ENCODE measurements at regions not wholly inside any gene's neighbourhood (a gene's known extent, or its start where the extent isn't known, plus 50 kb on each side); places are given as distances from the start of the nearest gene placed in this dataset.
"Not testable (repeated sequence)": the region's sequence is repeated elsewhere in the genome, so short reads cannot be mapped to it uniquely, and the experiment has no call there.

DNA sequence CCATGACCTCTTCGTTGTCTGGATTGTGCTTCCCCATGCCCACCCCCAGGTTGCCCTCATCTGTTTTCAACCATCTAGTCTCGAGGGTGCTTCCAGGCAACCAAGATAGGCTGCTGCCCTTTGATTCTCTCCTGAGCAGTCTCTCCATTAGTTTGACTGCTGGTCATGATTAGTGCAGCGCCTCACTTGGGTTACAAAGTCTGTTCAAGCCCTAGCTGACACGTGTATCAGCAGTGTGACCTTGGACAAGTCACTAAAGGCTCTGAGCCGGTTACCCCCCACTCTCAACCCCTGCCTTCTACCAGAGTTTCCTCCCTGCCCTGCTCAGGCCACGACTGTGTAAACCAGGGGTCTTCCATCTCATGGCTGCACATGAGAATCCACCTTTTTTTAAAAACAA, 185.3 kb upstream of the PWP1 start:
- no peak for DNase-seq (ENCODE audit: low read depth)

DNA sequence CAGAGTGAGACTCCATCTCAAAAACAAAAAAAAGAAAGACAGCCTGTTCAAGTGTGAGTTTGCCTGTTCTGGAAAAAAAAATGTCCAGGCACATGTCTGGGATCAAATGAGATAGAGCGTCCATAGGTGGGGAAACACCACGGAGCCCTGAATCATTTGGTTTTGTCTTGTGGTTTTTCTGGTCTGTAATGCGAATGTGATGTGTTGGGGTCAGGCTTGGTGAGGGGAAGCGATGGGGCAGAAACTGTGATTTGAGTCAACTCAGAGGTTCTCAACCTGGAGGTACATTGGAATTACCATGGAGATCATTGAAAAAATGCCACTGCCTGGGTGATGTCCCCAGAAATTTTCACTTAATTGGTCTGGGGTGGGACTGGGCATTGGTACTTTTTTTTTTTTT, 183.9 kb upstream of the PWP1 start:
- DNase-seq (ENCODE audit: low read depth), result no peak

DNA sequence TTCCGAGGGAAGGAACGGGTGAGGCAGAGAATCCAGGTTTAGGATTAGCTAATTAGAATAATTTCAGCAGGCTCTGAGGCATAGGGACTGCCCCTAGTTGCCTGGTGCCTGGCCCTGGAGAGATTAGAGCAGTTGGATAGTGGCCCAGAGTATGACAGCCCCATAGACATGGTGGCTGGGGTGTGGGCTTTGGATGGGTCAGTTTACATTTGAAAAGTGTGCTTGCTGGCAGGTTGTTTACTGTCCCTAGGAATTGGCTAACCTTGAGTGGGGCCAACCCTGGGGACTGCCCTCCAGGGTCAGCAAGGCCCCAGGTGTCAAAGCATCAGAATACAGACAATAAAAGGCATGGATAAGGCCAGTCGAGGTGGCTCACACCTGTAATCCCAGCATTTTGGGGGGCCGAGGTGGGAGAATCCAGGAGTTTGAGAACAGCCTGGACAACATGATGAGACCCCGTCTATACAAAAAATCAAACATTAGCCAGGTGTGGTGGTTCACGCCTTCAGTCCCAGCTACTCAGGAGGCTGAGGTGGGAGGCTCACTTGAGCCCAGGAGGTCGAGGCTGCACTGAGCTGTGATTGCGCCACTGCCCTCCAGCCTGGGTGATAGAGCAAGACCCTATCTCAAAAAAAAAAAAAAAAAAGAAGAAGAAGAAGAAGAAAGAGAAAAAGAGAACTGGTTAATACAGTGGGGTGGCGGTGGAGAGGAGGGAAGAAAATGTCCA, 182.3 kb upstream of the PWP1 start:
- DNase-seq (ENCODE audit: low read depth), result no peak

DNA sequence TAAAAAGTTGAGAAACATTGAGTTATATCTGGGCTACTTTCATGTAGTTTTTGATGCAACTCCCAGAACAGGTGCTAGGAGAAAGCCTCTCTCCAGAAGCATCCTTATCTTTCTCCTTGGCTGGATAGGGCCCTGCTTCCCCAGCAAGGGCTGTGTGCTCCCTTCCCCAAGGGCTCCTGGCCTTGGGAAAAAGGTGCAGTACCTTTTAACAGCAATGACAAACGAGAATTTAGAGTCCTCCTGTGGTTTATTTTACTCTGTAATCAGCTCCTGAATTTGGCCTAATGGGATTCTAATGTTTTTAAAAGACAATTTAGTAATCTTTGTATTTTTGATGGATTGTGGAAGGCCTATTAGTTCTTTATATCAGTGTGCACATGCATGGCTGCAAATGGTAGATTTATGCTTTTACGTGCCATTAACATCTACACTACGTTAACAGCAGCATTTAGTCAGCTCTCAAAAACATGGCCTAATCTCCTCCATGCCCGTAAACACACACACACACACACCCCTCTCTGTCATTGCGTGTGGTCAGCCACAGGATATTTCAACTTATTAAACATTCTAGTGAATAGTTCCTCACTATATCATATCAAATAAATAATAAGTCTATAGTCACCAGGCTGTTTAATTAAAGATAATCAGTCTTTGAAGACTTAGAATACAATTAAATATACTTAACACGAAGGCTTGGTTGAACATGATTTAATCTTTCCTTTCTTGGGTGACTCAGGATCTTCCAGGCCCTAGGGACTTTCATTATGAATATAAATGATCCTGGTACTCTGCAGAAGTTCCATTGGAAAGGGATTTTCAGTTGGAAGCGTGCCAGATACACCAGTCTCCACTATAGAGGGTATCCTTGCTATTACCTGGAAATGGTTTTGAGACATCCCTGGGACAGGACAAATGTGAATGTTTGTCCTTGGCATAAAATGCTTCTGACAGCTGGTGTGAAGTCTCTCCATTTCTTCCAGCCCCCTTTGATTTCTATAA, 181.4 kb upstream of the PWP1 start:
- no peak for DNase-seq (ENCODE audit: low read depth)

DNA sequence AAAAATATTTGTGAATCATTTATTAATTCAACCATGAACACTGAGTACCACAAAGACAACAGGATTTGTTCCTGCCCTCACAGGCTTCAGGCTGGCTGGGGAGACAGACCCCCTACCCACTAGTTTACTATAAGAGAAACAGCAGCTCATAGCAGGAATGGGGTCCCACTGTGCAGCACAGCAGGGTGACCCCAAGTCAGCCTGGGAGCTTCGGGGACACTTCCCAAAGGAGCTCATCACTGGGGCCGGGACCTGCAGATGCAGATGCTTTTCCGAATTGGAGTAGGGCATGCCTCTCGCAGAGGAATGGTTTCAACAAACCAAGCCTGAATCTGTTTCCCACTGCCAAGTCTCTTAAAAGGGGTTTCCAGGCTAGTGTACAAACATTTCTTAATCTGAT, 176.2 kb upstream of the PWP1 start:
- DNase-seq (ENCODE audit: low read depth), result no peak

DNA sequence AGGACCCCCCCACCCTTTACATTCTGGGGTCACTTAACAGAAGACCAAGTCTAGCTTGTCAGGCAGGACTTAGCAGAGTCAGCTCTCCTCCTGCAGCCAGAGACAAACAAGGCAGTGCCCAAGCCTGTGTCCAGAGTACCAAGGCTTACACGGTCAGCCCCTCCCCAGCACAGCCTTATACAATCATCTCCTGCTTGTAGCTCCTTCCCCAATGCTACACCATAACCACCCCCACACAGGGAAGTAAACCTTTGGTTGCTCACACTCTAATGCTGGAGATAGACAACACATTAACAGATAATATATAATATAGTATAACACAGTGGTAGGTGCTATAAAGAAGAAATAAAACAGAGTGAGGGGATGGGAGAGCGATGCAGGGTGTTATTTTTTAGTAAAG, 175.4 kb upstream of the PWP1 start:
- DNase-seq (ENCODE audit: low read depth), result no peak

DNA sequence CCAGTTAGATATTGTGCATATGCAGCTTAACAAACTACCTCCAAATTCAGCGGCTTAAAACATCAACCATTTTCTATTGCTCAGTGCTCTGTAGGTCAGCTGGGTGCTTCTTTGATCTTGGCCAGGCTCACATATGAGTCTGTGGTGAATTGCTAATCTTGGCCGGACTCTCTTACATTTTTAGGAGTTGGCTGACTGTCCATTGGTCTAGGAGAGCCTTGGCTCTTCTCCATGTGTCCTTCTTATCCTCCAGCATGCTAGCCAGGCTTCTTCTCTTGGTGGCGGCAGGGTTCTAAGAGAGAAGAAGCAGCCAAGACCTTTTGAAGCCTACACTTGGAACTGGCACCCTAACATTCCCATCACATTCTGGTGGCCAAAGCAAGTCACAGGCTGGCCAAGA, 174.3 kb upstream of the PWP1 start:
- DNase-seq (ENCODE audit: low read depth), result no peak

DNA sequence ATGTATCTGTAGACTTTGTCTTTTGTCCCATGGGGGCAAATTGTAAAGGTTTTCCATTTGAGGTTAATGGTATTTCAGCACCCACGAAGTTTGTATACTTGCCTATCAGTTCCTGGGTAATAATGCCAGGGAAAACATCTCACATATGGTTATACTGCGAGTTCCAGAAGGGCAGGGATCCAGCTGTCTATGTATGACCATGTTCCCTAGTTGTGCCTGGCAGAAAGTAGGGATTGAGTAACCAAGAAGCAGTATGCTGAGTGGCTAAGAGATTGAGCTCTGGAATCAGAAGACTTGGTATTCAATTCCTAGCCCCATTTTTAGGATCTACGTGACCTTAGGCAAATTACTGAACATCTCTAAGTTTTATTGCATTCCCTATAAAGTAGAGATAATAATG, 173.2 kb upstream of the PWP1 start:
- DNase-seq (ENCODE audit: low read depth), result no peak

DNA sequence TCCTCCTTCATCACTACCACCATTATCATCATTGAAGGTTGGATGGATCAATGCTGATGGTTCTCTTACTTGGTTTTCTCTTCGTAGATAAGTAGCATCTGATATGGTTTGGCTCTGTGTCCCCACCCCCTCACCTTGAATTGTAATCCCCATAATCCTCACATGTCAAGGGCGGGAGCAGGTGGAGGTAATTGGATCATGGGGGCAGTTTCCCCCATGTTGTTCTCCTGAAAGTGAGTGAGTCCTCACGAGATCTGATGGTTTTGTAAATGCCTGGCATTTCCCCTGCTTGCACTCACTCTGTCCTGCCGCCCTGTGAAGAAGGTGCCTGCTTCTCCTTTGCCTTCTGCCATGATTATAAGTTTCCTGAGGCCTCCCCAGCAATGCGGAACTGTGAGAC, 172.4 kb upstream of the PWP1 start:
- no peak for DNase-seq (ENCODE audit: low read depth)

DNA sequence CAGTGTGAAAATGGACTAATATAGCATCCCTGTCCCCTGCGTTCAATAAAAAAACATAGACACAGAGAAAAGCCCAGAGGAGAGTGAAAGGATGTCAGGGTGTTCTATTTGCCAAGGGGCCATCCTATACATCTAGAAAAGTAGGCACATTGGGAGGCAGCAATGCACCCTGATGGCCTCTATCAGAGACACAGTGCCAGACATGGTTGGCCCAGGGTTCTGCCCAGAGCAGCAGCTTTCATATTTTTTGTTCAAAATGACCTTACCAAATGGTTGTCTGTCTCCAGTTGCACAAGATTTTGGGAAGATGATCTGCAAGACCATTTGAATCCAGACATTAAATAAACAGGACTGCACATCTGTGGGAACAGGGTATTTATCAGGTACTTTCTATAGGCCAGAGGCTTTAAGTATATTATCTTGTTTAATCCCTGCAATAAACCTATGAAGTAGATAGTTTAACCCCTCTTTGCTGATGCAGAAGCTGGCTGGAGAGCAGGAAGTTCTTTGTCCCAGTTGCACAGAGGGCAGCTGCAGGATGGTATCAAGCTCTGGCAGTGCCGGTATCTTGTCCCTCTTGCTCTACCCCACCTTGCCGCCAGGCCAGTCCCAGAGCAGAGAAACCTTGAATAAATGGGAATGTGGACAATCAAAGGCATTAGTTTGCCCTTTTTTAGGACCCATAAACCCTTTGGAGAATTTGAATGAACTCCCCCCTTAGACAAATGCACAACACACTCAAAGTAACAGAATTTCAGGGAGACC, 171.8 kb upstream of the PWP1 start:
- DNase-seq (ENCODE audit: low read depth), result no peak

DNA sequence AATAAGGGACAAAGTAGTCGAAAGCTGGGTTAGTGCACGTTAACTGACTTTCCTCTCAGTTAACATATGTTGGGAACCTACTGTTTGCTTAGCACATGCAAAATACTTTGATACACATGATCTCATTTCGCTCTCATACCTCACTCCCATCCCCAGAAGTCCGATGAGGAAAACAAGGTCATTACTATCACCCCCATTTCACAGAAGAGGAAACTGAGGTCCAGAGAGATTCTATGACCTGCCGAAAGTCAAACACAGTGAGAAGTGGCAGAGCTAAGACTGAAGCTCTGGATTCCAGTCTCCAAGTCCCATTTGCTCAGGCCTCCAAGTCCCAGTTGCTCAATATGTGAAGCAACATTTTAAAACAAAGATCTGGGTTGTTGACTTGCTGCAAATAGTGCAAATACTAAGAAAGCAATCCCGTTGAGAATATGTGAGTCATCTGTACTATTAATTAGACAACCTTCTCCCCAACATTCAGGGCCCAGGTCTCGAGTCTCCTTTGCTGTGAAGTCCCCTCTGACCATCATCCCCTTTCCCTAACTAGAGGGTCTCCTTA, 170.6 kb upstream of the PWP1 start:
- no peak for DNase-seq (ENCODE audit: low read depth)

DNA sequence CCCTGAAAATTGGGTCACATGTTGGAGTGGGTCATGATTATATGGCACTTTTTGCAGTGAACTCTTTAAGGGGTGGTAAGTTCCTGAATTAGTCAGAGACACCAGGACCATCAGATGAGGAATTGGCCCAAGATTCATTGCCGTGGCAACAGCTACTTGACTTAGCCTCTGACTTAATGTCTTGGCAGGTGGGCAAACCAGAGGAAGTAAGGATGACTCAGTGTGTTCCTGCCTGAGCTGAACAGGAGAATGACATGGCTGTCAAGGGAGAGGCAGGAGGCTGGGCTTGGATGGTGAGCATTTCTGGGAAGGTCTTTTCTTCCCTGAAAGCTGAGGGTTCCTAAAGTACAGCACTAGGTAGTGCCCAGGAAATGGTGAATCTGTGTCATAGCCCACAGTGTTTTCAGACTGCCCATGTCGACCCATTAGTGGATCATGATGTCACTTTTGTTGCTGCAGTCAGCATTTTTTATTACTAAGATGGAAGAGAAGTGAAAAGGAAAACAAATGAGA, 170.1 kb upstream of the PWP1 start:
- DNase-seq (ENCODE audit: low read depth), result no peak

DNA sequence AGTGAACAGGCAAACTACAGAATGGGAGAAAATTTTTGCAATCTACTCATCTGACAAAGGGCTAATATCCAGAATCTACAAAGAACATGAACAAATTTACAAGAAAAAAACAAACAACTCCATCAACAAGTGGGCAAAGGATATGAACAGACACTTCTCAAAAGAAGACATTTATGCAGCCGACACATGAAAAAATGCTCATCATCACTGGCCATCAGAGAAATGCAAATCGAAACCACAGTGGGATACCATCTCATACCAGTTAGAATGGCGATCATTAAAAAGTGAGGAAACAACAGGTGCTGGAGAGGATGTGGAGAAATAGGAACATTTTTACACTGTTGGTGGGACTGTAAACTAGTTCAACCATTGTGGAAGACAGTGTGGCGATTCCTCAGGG, 167.8 kb upstream of the PWP1 start:
- DNase-seq (ENCODE audit: low read depth), result not testable (repeated sequence)

DNA sequence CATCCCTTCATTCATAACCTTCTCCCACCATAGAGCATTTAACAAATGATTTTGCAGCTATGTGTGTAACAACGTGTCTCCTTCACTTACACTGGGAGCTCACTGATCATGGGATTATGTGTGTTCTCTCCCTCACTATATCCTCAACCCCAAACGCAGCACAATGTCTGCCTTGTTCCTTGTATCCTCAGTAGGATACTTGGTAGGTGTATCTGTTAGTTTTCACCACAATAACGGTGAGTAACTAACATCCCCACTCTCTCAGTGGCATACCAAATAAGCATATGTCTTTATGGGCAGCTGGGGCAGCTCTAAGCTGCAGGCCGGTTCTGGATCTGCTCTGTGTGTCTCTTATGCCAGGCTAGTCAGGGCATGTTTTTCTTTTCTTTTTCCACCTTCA, 166.7 kb upstream of the PWP1 start:
- no peak for DNase-seq (ENCODE audit: low read depth)

DNA sequence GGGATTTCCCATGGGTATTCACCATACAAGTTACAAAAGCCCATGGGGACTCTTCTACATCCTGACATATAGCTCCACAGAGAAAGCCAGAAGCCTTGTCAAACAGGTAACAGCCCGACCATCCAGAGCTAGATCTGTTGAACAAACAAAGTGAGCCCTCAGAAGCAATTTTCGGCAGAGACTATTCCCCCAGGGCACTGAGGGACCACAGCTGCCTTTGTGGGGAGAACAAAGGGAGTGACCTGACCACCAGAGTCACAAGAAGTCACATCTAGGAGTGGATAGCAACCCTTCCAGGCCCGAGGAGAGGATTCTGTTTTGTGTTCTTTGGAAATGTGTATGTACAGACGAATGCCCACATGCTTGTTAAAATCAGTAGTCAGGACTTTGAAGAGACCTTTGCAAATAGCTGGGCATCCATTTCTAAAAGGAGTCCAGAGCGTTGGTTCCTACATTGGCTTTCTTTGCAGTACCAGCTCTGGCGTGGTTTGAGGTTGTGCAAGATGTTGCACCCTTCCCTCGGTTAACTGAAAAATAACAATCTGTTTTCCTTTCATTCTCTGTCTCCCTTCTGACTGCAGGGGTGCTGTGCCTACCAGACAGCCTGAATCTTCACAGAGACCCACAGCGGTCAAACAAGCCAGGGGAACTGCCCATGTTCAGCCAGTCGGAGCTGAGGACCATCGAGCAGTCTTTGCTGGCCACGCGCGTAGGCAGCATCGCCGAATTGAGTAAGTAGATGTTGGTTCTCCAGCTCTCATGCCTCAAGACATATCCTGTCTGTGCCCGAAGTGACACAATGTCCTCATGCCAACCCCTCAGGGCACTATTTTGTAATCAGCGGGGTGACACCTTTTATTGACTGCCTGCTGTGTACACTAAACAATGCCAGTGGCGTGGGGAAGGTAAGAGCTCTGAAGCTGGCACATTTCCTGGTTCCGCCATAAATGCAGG, 165.4 kb upstream of the PWP1 start:
- DNase-seq (ENCODE audit: low read depth), result no peak

DNA sequence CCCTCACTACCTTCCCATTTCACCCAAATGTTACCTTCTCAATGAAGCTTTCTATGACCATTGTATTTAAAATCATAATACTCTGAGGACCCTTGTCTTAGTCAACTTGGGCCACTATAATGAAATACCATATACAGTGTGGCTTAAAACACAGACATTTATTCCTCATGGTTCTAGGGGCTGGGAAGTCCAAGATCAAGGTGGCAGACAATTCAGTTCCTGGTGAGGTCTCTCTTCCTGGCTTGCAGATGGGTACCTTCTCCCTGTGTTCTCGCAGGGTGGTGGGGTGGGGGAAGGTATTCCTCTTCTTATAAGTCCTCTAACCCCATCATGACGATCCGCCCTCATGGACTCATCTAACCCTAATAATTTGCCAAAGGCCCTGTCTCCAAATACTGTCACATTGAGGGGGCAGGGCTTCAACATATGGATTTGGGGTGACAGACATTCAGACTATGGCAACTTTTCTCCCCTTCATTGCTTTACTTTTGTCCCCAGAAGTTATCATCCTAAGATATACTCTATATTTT, 163.7 kb upstream of the PWP1 start:
- no peak for DNase-seq (ENCODE audit: low read depth)

DNA sequence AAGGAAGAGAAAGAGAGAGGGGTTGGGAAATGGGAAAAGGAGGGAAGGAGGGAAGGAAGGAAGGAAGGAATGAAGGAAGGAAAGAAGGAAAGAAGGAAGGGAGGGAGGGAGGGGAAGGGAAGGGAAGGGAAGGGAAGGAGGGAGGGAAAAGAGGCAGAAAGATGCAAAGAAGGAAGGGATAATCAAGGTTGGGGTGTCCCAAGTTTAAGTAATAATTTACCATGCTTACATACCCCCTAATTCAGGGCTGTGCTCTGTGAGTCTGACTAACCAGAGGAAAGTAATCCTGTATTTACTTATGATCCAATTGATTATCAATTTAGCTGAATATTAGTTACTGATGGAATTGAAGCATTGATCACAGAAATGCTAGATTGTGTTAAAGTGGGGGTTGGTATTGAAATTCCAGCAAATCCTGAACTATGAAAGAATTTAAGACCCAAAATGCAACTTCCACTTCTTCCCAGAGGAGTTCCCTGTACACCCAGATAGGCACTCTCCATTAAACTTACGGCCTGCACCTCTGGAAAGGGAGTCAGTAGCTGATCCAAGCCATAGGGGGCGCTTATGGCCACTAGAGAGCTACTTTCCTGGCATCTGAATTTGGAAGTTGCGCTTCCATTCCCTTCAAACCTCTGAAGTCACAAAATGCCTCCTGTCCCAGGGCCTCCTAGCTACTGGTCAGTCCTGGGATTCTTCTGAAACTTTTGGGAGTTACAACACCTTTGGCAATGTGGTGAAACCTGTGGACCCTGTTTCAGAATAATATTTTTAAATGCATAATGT, 162.7 kb upstream of the PWP1 start:
- DNase-seq (ENCODE audit: low read depth), result no peak

DNA sequence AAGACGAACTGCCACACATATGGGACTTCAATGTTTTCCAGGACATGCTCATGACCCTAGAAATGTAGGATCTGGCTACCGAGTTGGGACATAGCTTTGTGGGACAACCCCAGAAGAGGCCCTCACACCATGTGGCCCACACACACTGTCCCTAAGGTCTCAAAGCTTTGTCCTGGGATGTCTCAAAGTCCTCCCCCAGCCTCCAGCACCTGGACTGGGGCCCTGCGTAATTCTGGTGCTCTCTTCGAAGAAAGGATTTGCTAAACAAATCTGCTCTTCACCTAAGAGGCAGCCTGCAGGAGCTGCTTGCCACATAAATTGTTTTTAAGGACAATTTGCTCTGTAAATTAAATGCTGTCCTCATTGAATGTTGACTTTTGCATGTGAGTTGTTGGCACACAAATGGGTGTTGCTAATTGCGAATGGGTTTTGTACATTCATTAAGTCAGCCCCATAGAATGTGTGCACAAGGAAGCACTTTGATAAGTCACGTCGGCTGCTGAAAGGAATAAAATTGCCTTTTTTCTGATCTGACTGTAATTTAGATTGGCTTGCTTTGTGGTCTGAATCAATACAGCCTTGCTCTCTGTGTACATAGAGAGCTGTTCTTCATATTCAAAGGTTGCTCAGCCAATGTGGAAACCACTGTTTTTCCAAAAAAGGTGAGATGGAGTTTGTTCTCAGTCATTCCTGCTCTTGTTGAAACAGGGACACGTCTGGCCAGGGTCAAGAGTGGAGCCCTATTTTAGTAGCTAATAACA, 161.6 kb upstream of the PWP1 start:
- DNase-seq (ENCODE audit: low read depth), result no peak

All from stimulated activated CD8-positive, alpha-beta memory T cell treated with anti-CD3 and anti-CD28 coated beads, Interleukin-15, amount 100 ng/mL, for 24 hours (primary cell).